Right lobe of liver (tissue), 4 donors: ENCODE measurements at regions not wholly inside any gene's neighbourhood (a gene's known extent, or its start where the extent isn't known, plus 50 kb on each side); places are given as distances from the start of the nearest gene placed in this dataset.
"Not testable (repeated sequence)": the region's sequence is repeated elsewhere in the genome, so short reads cannot be mapped to it uniquely, and the experiment has no call there.

Source experiments
- POLR2A ChIP-seq: fragments of 450-650 bp; IDR thresholded peaks from one replicate; pipeline ENCODE4 v1.6.1; 2017; ENCODE audit warnings: antibody characterized with exemption, mild to moderate bottlenecking
- TF ChIP-seq, protein P1 (sequence below), 4 donors: fragments of 200-600 bp in 3 of 4; fragments of 450-650 bp in 1 of 4; IDR thresholded peaks; one replicate each; pipeline versions ENCODE4 v1.5.1 to v1.8.0; 2016 to 2022; ENCODE audit warnings: antibody characterized with exemption in 4 of 4, mild to moderate bottlenecking in 2 of 4
- donor health status: DM: no; HTN: no; CAD: no.
- donor health status: DM: no; HTN: no; CAD: no.
- donor health status: DM: no; HTN: yes; CAD: no.

DNA sequence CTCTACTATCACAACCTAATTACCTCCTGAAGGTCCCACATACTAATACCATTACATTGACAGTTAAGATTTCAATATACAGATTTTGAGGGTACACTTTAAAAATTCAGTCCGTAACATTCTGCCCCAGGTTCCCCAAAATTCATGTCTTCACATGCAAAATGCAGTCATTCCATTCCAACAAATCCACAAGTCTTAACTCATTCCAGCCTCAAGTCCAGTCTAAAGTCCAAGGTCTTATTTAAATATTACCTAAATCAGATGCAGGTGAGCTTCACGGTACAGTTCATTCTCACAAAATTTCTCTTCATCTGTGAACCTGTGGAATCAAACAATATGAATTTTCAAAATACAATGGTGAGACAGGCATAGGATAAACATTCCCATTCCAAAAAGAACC is 1332.0 kb downstream of the CDH12 start:
- TF ChIP-seq, protein P1, sequence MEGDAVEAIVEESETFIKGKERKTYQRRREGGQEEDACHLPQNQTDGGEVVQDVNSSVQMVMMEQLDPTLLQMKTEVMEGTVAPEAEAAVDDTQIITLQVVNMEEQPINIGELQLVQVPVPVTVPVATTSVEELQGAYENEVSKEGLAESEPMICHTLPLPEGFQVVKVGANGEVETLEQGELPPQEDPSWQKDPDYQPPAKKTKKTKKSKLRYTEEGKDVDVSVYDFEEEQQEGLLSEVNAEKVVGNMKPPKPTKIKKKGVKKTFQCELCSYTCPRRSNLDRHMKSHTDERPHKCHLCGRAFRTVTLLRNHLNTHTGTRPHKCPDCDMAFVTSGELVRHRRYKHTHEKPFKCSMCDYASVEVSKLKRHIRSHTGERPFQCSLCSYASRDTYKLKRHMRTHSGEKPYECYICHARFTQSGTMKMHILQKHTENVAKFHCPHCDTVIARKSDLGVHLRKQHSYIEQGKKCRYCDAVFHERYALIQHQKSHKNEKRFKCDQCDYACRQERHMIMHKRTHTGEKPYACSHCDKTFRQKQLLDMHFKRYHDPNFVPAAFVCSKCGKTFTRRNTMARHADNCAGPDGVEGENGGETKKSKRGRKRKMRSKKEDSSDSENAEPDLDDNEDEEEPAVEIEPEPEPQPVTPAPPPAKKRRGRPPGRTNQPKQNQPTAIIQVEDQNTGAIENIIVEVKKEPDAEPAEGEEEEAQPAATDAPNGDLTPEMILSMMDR (IDR thresholded peaks at IDR 0.05): not testable (repeated sequence)
- not testable (repeated sequence) for TF ChIP-seq POLR2A
